K562 (cell line): ENCODE measurements at regions not wholly inside any gene's neighbourhood (a gene's known extent, or its start where the extent isn't known, plus 50 kb on each side); places are given as distances from the start of the nearest gene placed in this dataset.

Experiments used
- ATAC-seq: fragments of 200-7000 bp; cut with Tn5 transposase; 3 replicates; pipeline ENCODE4 v1.9.1; 2020; ENCODE audit warnings: moderate library complexity
- BruUV-seq: library from RNA; stranded (reverse); fragments of 400-500 nt; replicated peaks from 2 replicates; lab custom pipeline; 2021; lab: Mats Ljungman, UMichigan
- CTCF ChIA-PET: fragments of 300-600 bp; formaldehyde crosslinking; extraction: SDS; loops from one replicate; lab custom pipeline; 2021; ENCODE audit warnings: low intra/inter-chr PET ratio; lab: Yijun Ruan, JAX
- POLR2A ChIA-PET: fragments of 300-600, 350-650 bp; sonication (Branson Sonifier 250); formaldehyde crosslinking; extraction: SDS; loops from one replicate; lab custom pipeline; 2021; ENCODE audit warnings: antibody characterized with exemption, inconsistent platforms; lab: Yijun Ruan, JAX
- DNase-seq, 4 experiments: peaks; one replicate each; pipeline versions ENCODE4 v3.0.0 to v3.0.0-alpha.2; 2011 to 2018; ENCODE audit warnings: low spot score in 3 of 4, mixed read lengths in 3 of 4; ENCODE audit errors: extremely low read depth in 1 of 4
- FAIRE-seq: peaks from 2 replicates; lab custom pipeline; 2011; peaks lifted over from hg19 to GRCh38; lab: Jason Lieb, UNC
- H2AFZ ChIP-seq: 2 replicates; pipeline ENCODE4 v1.6.0; 2011; ENCODE audit warnings: low read depth, low read length, control low read depth, inconsistent platforms
- H3K27ac ChIP-seq: fragments of 200-600 bp; 3 replicates; pipeline ENCODE4 v1.8.0; 2011; ENCODE audit warnings: low read depth, mild to moderate bottlenecking, control low read depth, inconsistent platforms, low read length, moderate library complexity, mixed read lengths; ENCODE audit errors: extremely low read depth
- H3K27me3 ChIP-seq, 2 experiments: fragments of 300-600 bp in 1 of 2; 2 replicates in 1 of 2; 3 replicates in 1 of 2; pipeline versions ENCODE4 v1.6.0 to v1.8.0; 2011; ENCODE audit warnings: inconsistent platforms in 2 of 2, low read length in 2 of 2, mild to moderate bottlenecking in 1 of 2, mixed read lengths in 1 of 2, moderate library complexity in 1 of 2; ENCODE audit not compliant: control insufficient read depth in 2 of 2, insufficient read depth in 2 of 2
- H3K36me3 ChIP-seq: fragments of 300-600 bp; 3 replicates; pipeline ENCODE4 v1.8.0; 2011; ENCODE audit warnings: mild to moderate bottlenecking, low read length, inconsistent platforms; ENCODE audit not compliant: control insufficient read depth, insufficient read depth
- H3K4me1 ChIP-seq, 2 experiments: fragments of 200-600 bp in 1 of 2; replicated peaks in 1 of 2; 2 replicates in 1 of 2; 3 replicates in 1 of 2; pipeline versions ENCODE4 v1.5.1 to v1.8.0; 2011; ENCODE audit warnings: inconsistent platforms in 2 of 2, low read length in 2 of 2, mild to moderate bottlenecking in 1 of 2, mixed read lengths in 1 of 2, moderate library complexity in 1 of 2; ENCODE audit not compliant: control insufficient read depth in 2 of 2, insufficient read depth in 2 of 2
- H3K4me2 ChIP-seq: 2 replicates; pipeline ENCODE4 v1.6.1; 2011; ENCODE audit warnings: low read length, control low read depth, inconsistent platforms, mixed read lengths; ENCODE audit not compliant: insufficient read depth
- H3K4me3 ChIP-seq: fragments of 200-600 bp; sonication (generic), shearing (Covaris generic); 2 replicates; pipeline ENCODE4 v1.5.1; 2016; ENCODE audit warnings: control low read depth, inconsistent platforms
- H3K79me2 ChIP-seq: fragments of 200-600 bp; 3 replicates; pipeline ENCODE4 v1.8.0; 2011; ENCODE audit warnings: low read length, inconsistent platforms; ENCODE audit not compliant: control insufficient read depth, insufficient read depth
- H3K9ac ChIP-seq, 2 experiments: 2 replicates each; pipeline versions ENCODE4 v1.6.0 to v1.6.1; 2011; ENCODE audit warnings: low read depth in 2 of 2, low read length in 2 of 2, control low read depth in 1 of 2, inconsistent platforms in 1 of 2, mild to moderate bottlenecking in 1 of 2, mixed read lengths in 1 of 2; ENCODE audit not compliant: insufficient read depth in 1 of 2
- H3K9me1 ChIP-seq: one replicate; pipeline ENCODE4 v1.6.0; 2011; ENCODE audit warnings: inconsistent platforms, mild to moderate bottlenecking, low read length, moderate library complexity; ENCODE audit not compliant: control insufficient read depth, insufficient read depth
- H3K9me3 ChIP-seq: replicated peaks from 2 replicates; pipeline ENCODE4 v1.5.1; 2011; ENCODE audit warnings: low read depth, low read length, inconsistent platforms; ENCODE audit not compliant: control insufficient read depth, insufficient read depth
- H4K20me1 ChIP-seq: replicated peaks from 2 replicates; pipeline ENCODE4 v1.6.1; 2011; ENCODE audit warnings: low read length, inconsistent platforms, mixed read lengths; ENCODE audit not compliant: control insufficient read depth, insufficient read depth
- ARNT ChIP-seq, 2 experiments: fragments of 450-650 bp; IDR thresholded peaks; 2 replicates each; pipeline ENCODE4 v1.6.1; 2016; ENCODE audit warnings: mild to moderate bottlenecking in 1 of 2
- BMI1 ChIP-seq: fragments of 150-350 bp; IDR thresholded peaks from 2 replicates; pipeline ENCODE4 v1.6.1; 2014; ENCODE audit warnings: low read length
- FOXK1 ChIP-seq: sonication (generic); formaldehyde crosslinking; IDR thresholded peaks from 2 replicates; pipeline ENCODE4 v1.8.0; 2022; ENCODE audit warnings: missing genetic modification reagents, mild to moderate bottlenecking, borderline replicate concordance
- GABPA ChIP-seq: fragments of 200-800 bp; sonication (Bioruptor generic); conservative IDR thresholded peaks from 2 replicates; pipeline ENCODE4 v1.6.1; 2016; ENCODE audit warnings: low read depth, missing genetic modification characterization, missing compliant biosample characterization
- HES1 ChIP-seq: fragments of 450-650 bp; IDR thresholded peaks from 2 replicates; pipeline ENCODE4 v1.6.1; 2016; ENCODE audit warnings: low read depth, mild to moderate bottlenecking, moderate library complexity
- IRF9 ChIP-seq: fragments of 450-650 bp; IDR thresholded peaks from 2 replicates; pipeline ENCODE4 v1.6.1; 2016; ENCODE audit warnings: missing biosample characterization, missing genetic modification characterization
- KDM1A ChIP-seq, 2 experiments: fragments of 450-650 bp; IDR thresholded peaks; 2 replicates each; pipeline ENCODE4 v1.6.1; 2016; ENCODE audit warnings: mild to moderate bottlenecking in 2 of 2
- MAFG ChIP-seq: fragments of 450-650 bp; conservative IDR thresholded peaks from 2 replicates; pipeline ENCODE4 v1.6.1; 2016; ENCODE audit warnings: missing genetic modification characterization, missing compliant biosample characterization
- MYC ChIP-seq, 2 experiments: fragments of 250-450 bp in 1 of 2; sonication (Bioruptor Pico) in 1 of 2; IDR thresholded peaks; 2 replicates each; pipeline versions ENCODE4 v1.5.1 to v1.6.1; 2012 to 2021; ENCODE audit warnings: low read depth in 2 of 2, borderline replicate concordance in 1 of 2, improper control_type of control experiment in 1 of 2, low read length in 1 of 2, mild to moderate bottlenecking in 1 of 2, moderate library complexity in 1 of 2
- NCOA4 ChIP-seq: fragments of 450-650 bp; IDR thresholded peaks from 2 replicates; pipeline ENCODE4 v1.6.1; 2018; ENCODE audit warnings: mild to moderate bottlenecking; ENCODE audit not compliant: partially characterized antibody
- NELFE ChIP-seq: IDR thresholded peaks from 2 replicates; pipeline ENCODE4 v1.6.1; 2011; ENCODE audit warnings: mild to moderate bottlenecking; ENCODE audit not compliant: insufficient read depth, insufficient read length
- NFXL1 ChIP-seq: fragments of 450-650 bp; formaldehyde crosslinking; IDR thresholded peaks from 2 replicates; pipeline ENCODE4 v1.4.0; 2021; ENCODE audit warnings: mild to moderate bottlenecking
- PHB2 ChIP-seq: fragments of 450-650 bp; IDR thresholded peaks from 2 replicates; pipeline ENCODE4 v1.6.1; 2017; ENCODE audit warnings: low read depth
- POLR3A ChIP-seq: IDR thresholded peaks from 2 replicates; pipeline ENCODE4 v1.6.1; 2011; ENCODE audit warnings: borderline replicate concordance, mild to moderate bottlenecking, moderate library complexity; ENCODE audit not compliant: insufficient read length, insufficient read depth; ENCODE audit errors: extremely low read depth
- TFAM ChIP-seq: fragments of 250-450 bp; sonication (Bioruptor Pico); conservative IDR thresholded peaks from 2 replicates; pipeline ENCODE4 v1.5.0; 2021; ENCODE audit warnings: mild to moderate bottlenecking, moderate library complexity
- TSC22D4 ChIP-seq: fragments of 450-650 bp; IDR thresholded peaks from 2 replicates; pipeline ENCODE4 v1.6.1; 2016; ENCODE audit warnings: missing genetic modification characterization, missing biosample characterization, control low read depth
- ZNF311 ChIP-seq: fragments of 250-450 bp; sonication (Bioruptor Pico); IDR thresholded peaks from 2 replicates; pipeline ENCODE4 v1.4.0; 2020; ENCODE audit warnings: mild to moderate bottlenecking, moderate library complexity
- ZNF436 ChIP-seq: fragments of 250-450, 450-650 bp; sonication (Bioruptor Pico); formaldehyde crosslinking; IDR thresholded peaks from 2 replicates; pipeline ENCODE4 v1.7.0; 2020; ENCODE audit warnings: mild to moderate bottlenecking
- WGBS: fragments of 100-300 bp; shearing (Covaris generic); methylation state at CpG from one replicate; pipeline ENCODE4 v1.1.6; 2016; ENCODE audit warnings: low coverage, mixed read lengths; ENCODE audit not compliant: insufficient coverage; ENCODE audit errors: missing lambda C conversion rate; 5-methylcytosine and 5-hydroxymethylcytosine counted together
- in situ Hi-C: fragments of 300-500 bp; cut with MboI; formaldehyde crosslinking; loops from 4 replicates; pipeline ENCODE4 v1.15.0; 2018; ENCODE audit warnings: inconsistent platforms, mixed read lengths
- intact Hi-C: fragments of 100-400 bp; cut with micrococcal nuclease; formaldehyde crosslinking; loops from 2 replicates; pipeline ENCODE4 v1.14.2; 2022

GRCh38 chr9:108286638-108287206 is 569.1 kb downstream of the ACTL7B start (continued):
- no peak for TF ChIP-seq FOXK1 (CRISPR knock-in tag)
- TF ChIP-seq POLR3A = no peak
- TF ChIP-seq TFAM = no peak
- peak; percentile 51 for TF ChIP-seq MAFG (tag)
- TF ChIP-seq, all 486 proteins: peak for 3

- Histone ChIP-seq H3K9me1 (no peaks in the 10 kb centered on the region), H3K79me2 (no peaks in the 10 kb centered on the region), H4K20me1 (no peaks in the 10 kb centered on the region), H3K4me3 (no peak overlapping the region), H3K4me1 (peaks cover 0 to 2% of the 10 kb centered on the region in 2 experiments; a peak in 2 of 5 replicates), H3K9me3 (no peaks in the 10 kb centered on the region), H2AFZ (no peak overlapping the region), H3K9ac (no peak overlapping the region), H3K27ac (no peak overlapping the region), H3K36me3 (no peaks in the 10 kb centered on the region), H3K4me2 (no peak overlapping the region), H3K27me3 (no peaks in the 10 kb centered on the region)
- TF ChIP-seq HES1 (no peak), BMI1 (no peak), ARNT (IDR thresholded peaks at IDR 0.05) (no peak), IRF9 (tag) (no peak), NCOA4 (no peak), MYC (IDR thresholded peaks at IDR 0.05; ENCODE audit: low read depth, low read length) (no peak), MYC (CRISPR knock-in tag; IDR thresholded peaks at IDR 0.05; ENCODE audit: borderline replicate concordance, low read depth) (no peak), NFXL1 (CRISPR knock-in tag) (no peak), PHB2 (no peak), KDM1A (IDR thresholded peaks at IDR 0.05) (no peak), ZNF436 (CRISPR knock-in tag) (no peak), TSC22D4 (no peak), ZNF311 (CRISPR knock-in tag) (no peak), GABPA (no peak), NELFE (no peak)
- BruUV-seq = no TSS peak
- no peak for FAIRE-seq
- ChIA-PET POLR2A (interaction anchor here (1.6 kb wide), 1 partner anchor 13 kb away, joined by 6 read pairs; no protein-coding TSS in a partner anchor), CTCF (no interaction called here)
- in situ Hi-C loops = no loop called here
- intact Hi-C loops = loop anchor here (10.0 kb wide), 1 partner anchor 281 kb away; no protein-coding TSS in a partner anchor
- DNase-seq = no peak
- 10% methylated on average over 6 of the region's 6 CpGs for WGBS
- no peak for ATAC-seq
Observed at GRCh38 chr9:108283696-108284095, 572.1 kb downstream of the ACTL7B start.
